ENCODE measurements at regions not wholly inside any gene's neighbourhood (a gene's known extent, or its start where the extent isn't known, plus 50 kb on each side); places are given as distances from the start of the nearest gene placed in this dataset.

DNA sequence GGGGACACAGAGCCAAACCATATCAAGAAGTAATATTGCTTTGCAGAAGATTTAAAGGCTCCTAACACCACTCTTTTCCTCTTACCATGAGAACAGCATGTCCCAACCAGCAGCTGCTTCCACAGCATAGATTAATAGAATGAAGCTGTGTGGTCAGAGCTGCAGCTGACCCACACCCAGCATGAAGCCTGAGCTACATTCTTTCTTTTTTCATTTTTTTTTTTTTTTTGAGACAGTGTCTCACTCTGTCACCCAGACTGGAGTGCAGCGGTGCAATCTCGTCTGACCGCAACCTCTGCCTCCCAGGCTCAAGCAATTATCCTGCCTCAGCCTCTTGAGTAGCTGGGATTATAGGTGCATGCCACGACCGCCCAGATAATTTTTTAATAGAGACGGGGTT is 289.8 kb downstream of the RAD51AP2 start:
- WGBS (ENCODE audit: insufficient coverage): 100% methylated on average over 6 of the region's 6 CpGs
- no peak for ATAC-seq (ENCODE audit: low read depth)
- H3K4me1 ChIP-seq (ENCODE audit: control insufficient read depth in 2 of 2, insufficient read depth in 2 of 2, low read length in 2 of 2): no peaks in the 10 kb centered on the region
- no peak overlapping the region for H3K27ac ChIP-seq (ENCODE audit: low read length in 2 of 2)
- no peak overlapping the region for H2AFZ ChIP-seq (ENCODE audit: insufficient read depth, low read depth, low read length, poor library complexity, severe bottlenecking)
- Mint-ChIP-seq H3K9me3 (ENCODE audit: insufficient read depth) (no peaks in the 10 kb centered on the region), H3K27me3 (no peaks in the 10 kb centered on the region), H3K4me3 (no peak overlapping the region), H3K4me1 (peaks cover 5% of the 10 kb centered on the region), H3K27ac (no peak overlapping the region)
- POLR2A ChIA-PET: no interaction called here
- CTCF ChIA-PET: no interaction called here
- no peak overlapping the region for H3K4me2 ChIP-seq (replicated peaks; ENCODE audit: low read depth, low read length, poor library complexity, severe bottlenecking)
- intact Hi-C loops (cut with micrococcal nuclease): no loop called here
- no peaks in the 10 kb centered on the region for H3K79me2 ChIP-seq (ENCODE audit: control insufficient read depth, insufficient read depth, low read length)
- no peak overlapping the region for H3K9ac ChIP-seq (ENCODE audit: low read length)
- no peaks in the 10 kb centered on the region for H3K36me3 ChIP-seq (replicated peaks in 1 of 2; ENCODE audit: control extremely low read depth in 1 of 2, control insufficient read depth in 1 of 2, extremely low read depth in 1 of 2, insufficient read depth in 2 of 2, low read length in 1 of 2)
- TF ChIP-seq, protein P1, sequence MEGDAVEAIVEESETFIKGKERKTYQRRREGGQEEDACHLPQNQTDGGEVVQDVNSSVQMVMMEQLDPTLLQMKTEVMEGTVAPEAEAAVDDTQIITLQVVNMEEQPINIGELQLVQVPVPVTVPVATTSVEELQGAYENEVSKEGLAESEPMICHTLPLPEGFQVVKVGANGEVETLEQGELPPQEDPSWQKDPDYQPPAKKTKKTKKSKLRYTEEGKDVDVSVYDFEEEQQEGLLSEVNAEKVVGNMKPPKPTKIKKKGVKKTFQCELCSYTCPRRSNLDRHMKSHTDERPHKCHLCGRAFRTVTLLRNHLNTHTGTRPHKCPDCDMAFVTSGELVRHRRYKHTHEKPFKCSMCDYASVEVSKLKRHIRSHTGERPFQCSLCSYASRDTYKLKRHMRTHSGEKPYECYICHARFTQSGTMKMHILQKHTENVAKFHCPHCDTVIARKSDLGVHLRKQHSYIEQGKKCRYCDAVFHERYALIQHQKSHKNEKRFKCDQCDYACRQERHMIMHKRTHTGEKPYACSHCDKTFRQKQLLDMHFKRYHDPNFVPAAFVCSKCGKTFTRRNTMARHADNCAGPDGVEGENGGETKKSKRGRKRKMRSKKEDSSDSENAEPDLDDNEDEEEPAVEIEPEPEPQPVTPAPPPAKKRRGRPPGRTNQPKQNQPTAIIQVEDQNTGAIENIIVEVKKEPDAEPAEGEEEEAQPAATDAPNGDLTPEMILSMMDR (IDR thresholded peaks at IDR 0.05): no peak
- TF ChIP-seq EZH2 (IDR thresholded peaks at IDR 0.05; ENCODE audit: borderline replicate concordance, insufficient read depth, low read depth, low read length, poor library complexity, severe bottlenecking): no peak
- no peaks in the 10 kb centered on the region for H4K20me1 ChIP-seq (ENCODE audit: control insufficient read depth, insufficient read depth, low read length, poor library complexity, severe bottlenecking)
- H3K27me3 ChIP-seq (replicated peaks in 1 of 4; ENCODE audit: control extremely low read depth in 1 of 4, control insufficient read depth in 3 of 4, insufficient read depth in 4 of 4, low read length in 3 of 4): peaks cover 0 to 3% (median 0%) of the 10 kb centered on the region in 4 experiments
- H3K4me3 ChIP-seq (ENCODE audit: control extremely low read depth in 1 of 5, extremely low read depth in 1 of 5, insufficient read depth in 1 of 5, low read depth in 2 of 5, low read length in 4 of 5): no peak overlapping the region
- H3K9me3 ChIP-seq (ENCODE audit: control extremely low read depth in 1 of 3, control insufficient read depth in 2 of 3, insufficient read depth in 1 of 3, low read length in 2 of 3): peaks cover 0 to 3% (median 0%) of the 10 kb centered on the region in 3 donors
- DNase-seq: no peak

DNA sequence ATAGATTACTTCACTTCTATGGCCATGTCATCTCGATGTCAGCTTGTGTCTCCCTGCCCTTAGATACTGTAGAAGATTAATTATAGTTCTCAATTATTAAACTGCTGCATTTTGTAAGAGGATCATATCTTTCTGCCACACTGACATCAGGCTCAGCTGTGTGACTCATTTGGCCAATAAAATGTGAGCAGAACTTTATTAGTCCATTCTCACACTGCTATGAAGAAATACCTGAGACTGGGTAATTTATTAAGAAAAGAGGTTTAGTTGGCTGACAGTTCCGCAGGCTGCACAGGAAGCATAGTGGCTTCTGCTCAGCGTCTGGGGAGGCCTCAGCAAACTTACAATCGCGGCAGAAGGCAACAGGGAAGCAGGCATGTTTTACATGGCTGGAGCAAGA is 290.4 kb downstream of the RAD51AP2 start:
- POLR2A ChIA-PET: no interaction called here
- H3K4me1 ChIP-seq (ENCODE audit: control insufficient read depth in 2 of 2, insufficient read depth in 2 of 2, low read length in 2 of 2): no peaks in the 10 kb centered on the region
- H3K36me3 ChIP-seq (replicated peaks in 1 of 2; ENCODE audit: control extremely low read depth in 1 of 2, control insufficient read depth in 1 of 2, extremely low read depth in 1 of 2, insufficient read depth in 2 of 2, low read length in 1 of 2): no peaks in the 10 kb centered on the region
- CTCF ChIA-PET: no interaction called here
- H3K9ac ChIP-seq (ENCODE audit: low read length): no peak overlapping the region
- no peak overlapping the region for H3K4me3 ChIP-seq (ENCODE audit: control extremely low read depth in 1 of 5, extremely low read depth in 1 of 5, insufficient read depth in 1 of 5, low read depth in 2 of 5, low read length in 4 of 5)
- H2AFZ ChIP-seq (ENCODE audit: insufficient read depth, low read depth, low read length, poor library complexity, severe bottlenecking): no peak overlapping the region
- no peak overlapping the region for H3K27ac Mint-ChIP-seq
- ATAC-seq (ENCODE audit: low read depth): no peak
- intact Hi-C loops (cut with micrococcal nuclease): no loop called here
- H3K27ac ChIP-seq (ENCODE audit: low read length in 2 of 2): no peak overlapping the region
- no peaks in the 10 kb centered on the region for H3K79me2 ChIP-seq (ENCODE audit: control insufficient read depth, insufficient read depth, low read length)
- no peak overlapping the region for H3K4me3 Mint-ChIP-seq
- H3K9me3 ChIP-seq (ENCODE audit: control extremely low read depth in 1 of 3, control insufficient read depth in 2 of 3, insufficient read depth in 1 of 3, low read length in 2 of 3): peaks cover 0 to 3% (median 0%) of the 10 kb centered on the region in 3 donors
- no peaks in the 10 kb centered on the region for H3K9me3 Mint-ChIP-seq (ENCODE audit: insufficient read depth)
- H4K20me1 ChIP-seq (ENCODE audit: control insufficient read depth, insufficient read depth, low read length, poor library complexity, severe bottlenecking): no peaks in the 10 kb centered on the region
- no peak for DNase-seq
- peaks cover 0 to 3% (median 0%) of the 10 kb centered on the region in 4 experiments for H3K27me3 ChIP-seq (replicated peaks in 1 of 4; ENCODE audit: control extremely low read depth in 1 of 4, control insufficient read depth in 3 of 4, insufficient read depth in 4 of 4, low read length in 3 of 4)
- no peaks in the 10 kb centered on the region for H3K27me3 Mint-ChIP-seq
- WGBS (ENCODE audit: insufficient coverage): 88% methylated on average over 2 of the region's 5 CpGs
- H3K4me1 Mint-ChIP-seq: peaks cover 7% of the 10 kb centered on the region
- H3K4me2 ChIP-seq (replicated peaks; ENCODE audit: low read depth, low read length, poor library complexity, severe bottlenecking): no peak overlapping the region
- TF ChIP-seq, protein P1 (IDR thresholded peaks at IDR 0.05): no peak
- TF ChIP-seq EZH2 (IDR thresholded peaks at IDR 0.05; ENCODE audit: borderline replicate concordance, insufficient read depth, low read depth, low read length, poor library complexity, severe bottlenecking): no peak
